Jurkat, Clone E6-1 (cell line): ENCODE measurements at regions not wholly inside any gene's neighbourhood (a gene's known extent, or its start where the extent isn't known, plus 50 kb on each side); places are given as distances from the start of the nearest gene placed in this dataset.
"Not testable (repeated sequence)": the region's sequence is repeated elsewhere in the genome, so short reads cannot be mapped to it uniquely, and the experiment has no call there.

Source experiments
- DNase-seq: peaks from one replicate; pipeline ENCODE4 v3.0.0-alpha.2; 2011; ENCODE audit warnings: low read depth, low spot score
- H3K4me3 ChIP-seq: 2 replicates; pipeline ENCODE4 v1.5.1; 2011; ENCODE audit warnings: mild to moderate bottlenecking, low read length, control low read depth, moderate library complexity

GRCh38 chr9:31556667-31557463 is 827.6 kb upstream of the ACO1 start:
- H3K4me3 ChIP-seq, result no peak overlapping the region
- DNase-seq, result no peak

- DNase-seq, H3K4me3 ChIP-seq: not testable (repeated sequence)
Observed at GRCh38 chr9:31572190-31572589, 812.3 kb upstream of the ACO1 start.

- H3K4me3 ChIP-seq, result no peak overlapping the region
- DNase-seq, result no peak
Observed at GRCh38 chr9:31573561-31573960, 810.9 kb upstream of the ACO1 start.

GRCh38 chr9:31574006-31574765 is 810.3 kb upstream of the ACO1 start:
- DNase-seq, result no peak
- no peak overlapping the region for H3K4me3 ChIP-seq

GRCh38 chr9:31582071-31582470 is 802.4 kb upstream of the ACO1 start:
- H3K4me3 ChIP-seq, result no peak overlapping the region
- no peak for DNase-seq

DNA sequence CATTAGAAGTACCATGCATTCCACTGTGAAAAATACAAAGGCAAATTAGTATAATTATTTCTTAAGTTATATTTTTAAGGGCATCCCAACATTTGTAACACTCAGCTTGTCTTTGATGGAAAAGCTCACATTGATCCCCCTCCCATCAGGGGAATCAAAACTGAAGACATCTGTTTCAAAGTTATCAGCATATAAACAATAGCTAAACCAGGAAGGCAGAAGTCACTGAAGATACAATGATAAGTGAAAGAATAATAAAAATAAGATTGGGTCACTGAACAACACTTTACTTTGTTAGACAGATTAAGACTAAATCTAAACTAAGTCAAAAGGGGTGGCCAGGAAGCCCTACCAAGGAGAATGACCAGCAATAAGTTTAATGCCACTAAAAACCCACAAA is 801.9 kb upstream of the ACO1 start:
- H3K4me3 ChIP-seq, result no peak overlapping the region
- no peak for DNase-seq

DNA sequence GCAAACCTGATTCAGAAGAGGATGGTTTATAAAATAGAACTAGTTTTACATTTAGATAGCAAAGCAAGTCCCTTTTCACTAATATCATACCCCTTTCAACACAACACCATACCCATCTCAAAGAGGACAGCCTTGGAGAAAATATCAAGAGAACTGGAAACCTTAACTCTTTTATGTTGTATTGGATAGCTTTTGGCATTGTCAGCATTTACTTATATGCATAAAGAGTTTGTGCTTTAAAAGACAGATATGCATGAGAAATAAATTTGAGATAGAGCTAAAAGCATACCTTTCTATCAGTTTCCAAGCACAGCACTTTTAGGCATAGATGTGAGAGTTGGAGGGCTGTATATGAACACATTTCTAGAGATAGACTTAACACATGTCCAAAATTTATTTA is 799.3 kb upstream of the ACO1 start:
- no peak overlapping the region for H3K4me3 ChIP-seq

GRCh38 chr9:31587146-31587545 is 797.3 kb upstream of the ACO1 start:
- no peak for DNase-seq
- H3K4me3 ChIP-seq, result no peak overlapping the region

More for the DNA sequence above, 799.3 kb upstream of the ACO1 start:
- no peak for DNase-seq

DNA sequence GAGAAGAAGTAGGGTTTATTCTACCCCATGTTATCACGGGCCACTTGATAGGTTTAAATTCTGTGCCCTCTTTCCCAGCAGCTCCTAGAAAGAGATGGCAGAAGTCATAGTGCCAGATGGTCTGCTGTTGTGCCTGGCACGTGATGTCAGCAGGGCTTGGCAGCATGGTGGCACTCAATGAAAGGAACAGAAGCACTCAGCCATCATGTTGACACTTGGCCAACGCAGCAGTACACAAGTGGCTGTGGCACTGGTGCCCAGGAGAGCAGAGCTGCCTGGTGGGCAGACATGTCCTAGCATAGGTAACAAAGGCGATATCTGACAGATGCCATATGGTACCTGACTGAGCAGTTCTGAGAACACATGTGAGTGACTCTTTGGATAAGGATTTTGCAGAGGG is 796.4 kb upstream of the ACO1 start:
- no peak for DNase-seq
- H3K4me3 ChIP-seq, result no peak overlapping the region

- DNase-seq, result no peak
- no peak overlapping the region for H3K4me3 ChIP-seq
Observed at GRCh38 chr9:31588756-31589155, 795.7 kb upstream of the ACO1 start.

- no peak for DNase-seq
- no peak overlapping the region for H3K4me3 ChIP-seq
Observed at GRCh38 chr9:31590091-31590490, 794.4 kb upstream of the ACO1 start.

DNA sequence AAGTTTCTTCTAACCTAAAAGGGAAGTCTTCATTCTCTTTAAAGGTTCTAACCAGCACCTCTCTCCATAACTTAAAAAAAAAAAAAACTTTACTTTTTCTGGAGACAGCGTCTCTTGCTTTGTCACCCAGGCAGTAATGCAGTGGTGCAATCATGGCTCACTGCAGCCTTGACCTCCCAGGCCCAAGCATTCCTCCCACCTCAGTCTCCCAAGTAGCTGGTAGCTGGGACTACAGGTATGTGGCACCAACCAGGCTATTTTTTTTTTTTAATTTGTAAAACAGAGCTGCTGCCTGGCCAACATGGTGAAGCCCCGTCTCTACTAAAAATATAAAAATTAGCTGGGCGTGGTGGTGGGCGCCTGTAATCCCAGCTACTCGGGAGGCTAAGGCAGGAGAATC is 787.4 kb upstream of the ACO1 start:
- H3K4me3 ChIP-seq, DNase-seq: not testable (repeated sequence)

DNA sequence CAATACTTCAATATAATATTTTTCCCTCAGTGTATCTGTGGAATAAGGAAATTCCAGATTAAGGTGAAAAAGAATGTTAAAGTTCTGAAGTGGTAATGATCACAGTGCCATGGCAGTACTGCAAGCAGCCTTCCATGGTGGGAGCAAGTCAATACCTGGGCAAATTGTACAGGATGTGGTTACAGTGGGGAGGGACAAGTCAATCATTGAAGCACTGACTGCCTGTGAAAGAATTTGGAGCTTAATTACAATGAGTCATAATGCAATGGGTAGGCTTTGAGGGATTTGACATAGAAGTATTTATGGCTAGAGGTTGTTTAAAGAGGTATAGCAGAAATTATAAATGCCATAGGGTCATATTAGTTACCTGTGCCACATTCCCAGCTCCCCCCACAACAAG is 786.5 kb upstream of the ACO1 start:
- DNase-seq, result peak; percentile 28
- no peak overlapping the region for H3K4me3 ChIP-seq

DNA sequence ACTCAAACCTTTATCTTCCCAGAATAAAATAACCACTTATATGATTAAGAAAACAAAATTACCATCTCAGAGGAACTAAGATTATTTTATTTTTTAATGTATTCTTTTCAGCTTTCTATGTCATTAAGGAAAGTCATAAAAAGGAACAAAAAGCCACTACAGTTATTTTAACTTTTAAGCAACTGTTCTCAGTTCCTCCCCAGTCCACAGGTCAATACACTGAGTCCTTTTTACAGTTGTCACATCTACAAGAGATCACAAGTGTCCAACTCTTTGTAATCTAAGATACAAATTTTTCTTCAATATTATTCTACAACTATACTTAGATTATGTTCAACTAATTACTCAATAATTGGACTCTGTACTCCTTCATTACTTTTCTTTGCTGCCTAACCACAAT is 782.8 kb upstream of the ACO1 start:
- H3K4me3 ChIP-seq, result no peak overlapping the region
- no peak for DNase-seq

GRCh38 chr9:31604531-31604930 is 779.9 kb upstream of the ACO1 start:
- no peak for DNase-seq
- no peak overlapping the region for H3K4me3 ChIP-seq

DNA sequence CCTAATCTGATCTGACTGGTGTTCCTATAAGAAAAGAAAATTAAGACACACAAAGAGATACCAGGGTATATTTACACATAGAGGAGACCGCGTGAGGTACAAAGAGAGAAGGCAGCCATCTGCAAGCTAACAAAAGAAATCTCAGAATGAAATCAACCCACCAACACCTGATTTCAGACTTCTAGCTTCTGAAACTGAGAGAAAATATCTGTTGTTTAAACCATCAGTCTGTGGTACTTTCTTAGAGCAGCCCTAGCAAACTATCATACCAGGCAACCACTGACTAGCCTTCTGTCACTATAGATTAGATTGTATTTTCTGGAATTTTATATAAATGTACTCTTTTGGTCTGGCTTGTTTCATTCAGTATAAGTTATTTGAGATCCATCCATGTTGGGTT is 779.3 kb upstream of the ACO1 start:
- no peak overlapping the region for H3K4me3 ChIP-seq
- no peak for DNase-seq

DNA sequence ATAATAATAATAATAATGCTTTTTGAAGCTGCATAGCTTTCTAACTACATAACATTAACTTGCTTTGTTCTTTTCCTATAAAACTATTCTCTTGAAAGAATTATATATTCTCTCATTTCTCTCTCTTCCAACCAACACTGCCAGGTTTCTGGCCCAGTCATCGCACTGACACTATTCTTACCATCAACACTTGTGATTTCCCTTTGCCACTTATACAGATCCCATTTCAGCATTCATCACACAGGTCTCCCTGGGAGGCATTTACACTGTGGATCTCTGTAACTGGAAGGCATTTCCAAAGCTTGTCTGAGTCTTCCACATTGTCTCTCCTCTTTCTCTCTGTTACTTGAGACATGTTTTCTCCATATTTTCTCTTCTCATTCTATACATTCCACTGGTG is 777.8 kb upstream of the ACO1 start:
- no peak overlapping the region for H3K4me3 ChIP-seq
- DNase-seq, result no peak

DNA sequence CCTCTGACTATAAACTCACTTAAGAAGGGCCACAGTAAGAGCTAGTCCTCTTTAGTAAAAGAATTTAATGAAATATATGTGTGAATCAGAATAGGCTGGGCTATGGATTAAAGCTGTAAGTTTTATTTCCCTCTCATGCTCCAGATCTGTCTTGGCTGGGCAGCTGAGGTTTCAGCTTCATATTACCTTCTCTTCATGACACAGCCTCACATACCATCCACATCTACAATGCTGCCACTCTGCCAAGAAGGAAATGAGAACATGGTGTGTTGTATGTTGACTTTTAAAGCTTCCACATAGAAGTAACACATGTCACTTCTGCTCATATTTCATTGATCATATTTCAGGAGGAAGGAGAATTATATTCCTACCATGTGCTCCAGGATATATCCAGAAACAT is 776.0 kb upstream of the ACO1 start:
- H3K4me3 ChIP-seq, result no peak overlapping the region
- no peak for DNase-seq

GRCh38 chr9:31608881-31609280 is 775.6 kb upstream of the ACO1 start:
- H3K4me3 ChIP-seq, result no peak overlapping the region
- DNase-seq, result no peak

DNA sequence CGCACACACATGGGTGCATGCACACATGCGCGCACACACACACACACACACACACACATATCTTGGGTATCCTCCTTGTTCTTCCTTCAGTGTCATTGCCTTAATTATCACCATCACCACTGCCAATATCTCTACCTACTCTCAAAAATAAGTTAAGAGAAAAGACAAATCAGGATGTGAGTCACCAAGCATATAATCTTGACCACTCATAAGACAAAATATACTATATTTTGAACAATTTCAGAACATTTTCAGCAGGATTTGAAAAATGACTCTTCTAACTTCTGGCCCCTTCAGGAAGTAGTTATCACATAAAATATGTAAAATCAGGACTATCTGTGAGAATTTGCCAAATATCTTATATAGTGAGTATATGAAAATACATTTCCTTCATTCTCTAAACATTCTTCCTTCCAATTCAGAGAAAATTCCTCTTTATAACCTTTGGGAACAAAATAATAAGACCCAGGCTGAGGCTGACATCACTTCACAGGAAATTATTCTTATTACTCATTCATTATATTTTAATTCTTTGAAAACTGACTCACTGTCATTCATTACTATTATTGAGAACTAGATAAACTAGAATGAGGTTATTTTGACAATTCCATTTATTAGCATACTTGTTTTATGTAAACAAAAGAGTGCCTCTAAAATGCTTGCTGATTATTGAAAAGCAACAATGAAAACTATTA is 772.0 kb upstream of the ACO1 start:
- H3K4me3 ChIP-seq, result no peak overlapping the region
- DNase-seq, result no peak
